H9 (cell line): ENCODE measurements at regions not wholly inside any gene's neighbourhood (a gene's known extent, or its start where the extent isn't known, plus 50 kb on each side); places are given as distances from the start of the nearest gene placed in this dataset.

Experiments used
- DNase-seq: peaks from one replicate; pipeline ENCODE4 v3.0.0-alpha.2; 2017
- H2AFZ ChIP-seq: one replicate; pipeline ENCODE4 v1.6.1; 2013; ENCODE audit warnings: mild to moderate bottlenecking, low read length, control low read depth, moderate library complexity
- H2AK5ac ChIP-seq: 2 replicates; pipeline ENCODE4 v1.6.1; 2013; ENCODE audit warnings: low read length, control low read depth, mixed read lengths; ENCODE audit not compliant: insufficient read length
- H2BK120ac ChIP-seq: one replicate; pipeline ENCODE4 v1.6.1; 2013; ENCODE audit warnings: low read depth, mild to moderate bottlenecking, low read length, control low read depth, inconsistent platforms; ENCODE audit not compliant: poor library complexity, severe bottlenecking
- H2BK12ac ChIP-seq: 2 replicates; pipeline ENCODE4 v1.6.1; 2013; ENCODE audit warnings: low read length, control low read depth, mixed read lengths, low read depth; ENCODE audit not compliant: insufficient read length
- H2BK15ac ChIP-seq: 2 replicates; pipeline ENCODE4 v1.6.1; 2013; ENCODE audit warnings: low read depth, low read length, control low read depth
- H2BK20ac ChIP-seq: one replicate; pipeline ENCODE4 v1.6.1; 2013; ENCODE audit warnings: low read depth, mild to moderate bottlenecking, low read length, control low read depth, inconsistent platforms; ENCODE audit not compliant: poor library complexity, severe bottlenecking
- H2BK5ac ChIP-seq: 2 replicates; pipeline ENCODE4 v1.6.1; 2013; ENCODE audit warnings: low read length, control low read depth, mixed read lengths; ENCODE audit not compliant: insufficient read length
- H3K14ac ChIP-seq: 2 replicates; pipeline ENCODE4 v1.6.1; 2013; ENCODE audit warnings: low read length, control low read depth; ENCODE audit not compliant: insufficient read depth
- H3K18ac ChIP-seq: 2 replicates; pipeline ENCODE4 v1.6.1; 2013; ENCODE audit warnings: low read depth, mild to moderate bottlenecking, mixed read lengths, low read length, control low read depth; ENCODE audit not compliant: insufficient read length
- H3K23ac ChIP-seq: 2 replicates; pipeline ENCODE4 v1.6.1; 2013; ENCODE audit warnings: low read length, control low read depth, mixed read lengths, low read depth; ENCODE audit not compliant: insufficient read length
- H3K23me2 ChIP-seq: 2 replicates; pipeline ENCODE4 v1.6.1; 2013; ENCODE audit warnings: low read depth, mild to moderate bottlenecking, mixed read lengths, low read length, control low read depth; ENCODE audit not compliant: insufficient read length, poor library complexity, severe bottlenecking
- H3K27ac ChIP-seq: 2 replicates; pipeline ENCODE4 v1.5.1; 2013; ENCODE audit warnings: low read length, control low read depth, mixed read lengths, low read depth; ENCODE audit not compliant: insufficient read length
- H3K27me3 ChIP-seq: 2 replicates; pipeline ENCODE4 v1.6.1; 2013; ENCODE audit warnings: low read length, control low read depth, inconsistent platforms; ENCODE audit not compliant: insufficient read depth
- H3K4ac ChIP-seq: 2 replicates; pipeline ENCODE4 v1.6.1; 2013; ENCODE audit warnings: low read depth, mild to moderate bottlenecking, control low read depth, inconsistent platforms, low read length, moderate library complexity
- H3K4me1 ChIP-seq: 2 replicates; pipeline ENCODE4 v1.6.1; 2013; ENCODE audit warnings: low read length, control low read depth, inconsistent platforms; ENCODE audit not compliant: insufficient read depth
- H3K4me2 ChIP-seq: 2 replicates; pipeline ENCODE4 v1.6.1; 2013; ENCODE audit warnings: low read length, control low read depth, mixed read lengths; ENCODE audit not compliant: insufficient read length, insufficient read depth
- H3K56ac ChIP-seq: 2 replicates; pipeline ENCODE4 v1.6.1; 2013; ENCODE audit warnings: low read depth, mild to moderate bottlenecking, mixed read lengths, low read length, control low read depth; ENCODE audit not compliant: insufficient read length
- H3K79me1 ChIP-seq: 2 replicates; pipeline ENCODE4 v1.6.1; 2013; ENCODE audit warnings: low read depth, mild to moderate bottlenecking, moderate library complexity, low read length, control low read depth, inconsistent platforms; ENCODE audit not compliant: insufficient read depth, poor library complexity, severe bottlenecking
- H3K79me2 ChIP-seq: 2 replicates; pipeline ENCODE4 v1.6.1; 2013; ENCODE audit warnings: low read length, control low read depth, inconsistent platforms; ENCODE audit not compliant: insufficient read depth
- H3K9ac ChIP-seq: 2 replicates; pipeline ENCODE4 v1.6.1; 2013; ENCODE audit warnings: low read length, control low read depth, mixed read lengths; ENCODE audit not compliant: insufficient read length; ENCODE audit errors: extremely low read depth
- H3K9me3 ChIP-seq: one replicate; pipeline ENCODE4 v1.6.1; 2013; ENCODE audit warnings: low read depth, low read length, inconsistent platforms; ENCODE audit not compliant: control insufficient read depth
- H3T11ph ChIP-seq: one replicate; pipeline ENCODE4 v1.6.1; 2013; ENCODE audit warnings: mild to moderate bottlenecking, low read length, control low read depth, inconsistent platforms
- H4K20me1 ChIP-seq: one replicate; pipeline ENCODE4 v1.6.1; 2013; ENCODE audit not compliant: control insufficient read depth, insufficient read length, insufficient read depth
- H4K5ac ChIP-seq: 2 replicates; pipeline ENCODE4 v1.6.1; 2013; ENCODE audit warnings: low read depth, mild to moderate bottlenecking, mixed read lengths, low read length, control low read depth; ENCODE audit not compliant: insufficient read length
- H4K8ac ChIP-seq: replicated peaks from 2 replicates; pipeline ENCODE4 v1.6.1; 2013; ENCODE audit warnings: low read length, control low read depth, mixed read lengths, low read depth; ENCODE audit not compliant: insufficient read length
- H4K91ac ChIP-seq: 2 replicates; pipeline ENCODE4 v1.6.1; 2013; ENCODE audit warnings: low read depth, mild to moderate bottlenecking, moderate library complexity, mixed read lengths, low read length, control low read depth; ENCODE audit not compliant: insufficient read length
- H3K27ac Mint-ChIP-seq, 3 experiments: 2 replicates in 2 of 3; 3 replicates in 1 of 3; pipeline ENCODE4 v1.8.0; 2020 to 2021; ENCODE audit warnings: mixed read lengths in 3 of 3, mild to moderate bottlenecking in 1 of 3, moderate library complexity in 1 of 3
- H3K27me3 Mint-ChIP-seq: 2 replicates; pipeline ENCODE4 v1.8.0; 2021; ENCODE audit warnings: low read depth, mild to moderate bottlenecking, moderate library complexity, mixed read lengths
- H3K36me3 Mint-ChIP-seq, 3 experiments: 2 replicates in 2 of 3; 3 replicates in 1 of 3; pipeline ENCODE4 v1.8.0; 2020 to 2021; ENCODE audit warnings: low read depth in 3 of 3, mixed read lengths in 3 of 3; ENCODE audit not compliant: insufficient read depth in 1 of 3
- H3K4me1 Mint-ChIP-seq, 2 experiments: 2 replicates each; pipeline ENCODE4 v1.8.0; 2020; ENCODE audit warnings: mixed read lengths in 2 of 2
- H3K4me3 Mint-ChIP-seq, 2 experiments: 2 replicates in 1 of 2; 3 replicates in 1 of 2; pipeline ENCODE4 v1.8.0; 2020 to 2021; ENCODE audit warnings: mild to moderate bottlenecking in 2 of 2, mixed read lengths in 2 of 2, moderate library complexity in 1 of 2
- H3K9me3 Mint-ChIP-seq, 2 experiments: 2 replicates in 1 of 2; 3 replicates in 1 of 2; pipeline ENCODE4 v1.8.0; 2020; ENCODE audit warnings: mild to moderate bottlenecking in 2 of 2, mixed read lengths in 2 of 2, moderate library complexity in 1 of 2
- WGBS: extraction: QIAGEN DNeasy Blood & Tissue Kit; methylation state at CpG from one replicate; pipeline ENCODE4 v1.1.7; 2013; ENCODE audit warnings: missing lambda C conversion rate, low lambda C conversion rate, mixed read lengths; ENCODE audit not compliant: insufficient read length; ENCODE audit errors: extremely low coverage; 5-methylcytosine and 5-hydroxymethylcytosine counted together
- TF ChIP-seq, protein P1 (sequence below): fragments of 200-600 bp; sonication (generic); conservative IDR thresholded peaks from 3 replicates; pipeline ENCODE4 v1.8.0; 2021; ENCODE audit warnings: antibody characterized with exemption, mild to moderate bottlenecking

DNA sequence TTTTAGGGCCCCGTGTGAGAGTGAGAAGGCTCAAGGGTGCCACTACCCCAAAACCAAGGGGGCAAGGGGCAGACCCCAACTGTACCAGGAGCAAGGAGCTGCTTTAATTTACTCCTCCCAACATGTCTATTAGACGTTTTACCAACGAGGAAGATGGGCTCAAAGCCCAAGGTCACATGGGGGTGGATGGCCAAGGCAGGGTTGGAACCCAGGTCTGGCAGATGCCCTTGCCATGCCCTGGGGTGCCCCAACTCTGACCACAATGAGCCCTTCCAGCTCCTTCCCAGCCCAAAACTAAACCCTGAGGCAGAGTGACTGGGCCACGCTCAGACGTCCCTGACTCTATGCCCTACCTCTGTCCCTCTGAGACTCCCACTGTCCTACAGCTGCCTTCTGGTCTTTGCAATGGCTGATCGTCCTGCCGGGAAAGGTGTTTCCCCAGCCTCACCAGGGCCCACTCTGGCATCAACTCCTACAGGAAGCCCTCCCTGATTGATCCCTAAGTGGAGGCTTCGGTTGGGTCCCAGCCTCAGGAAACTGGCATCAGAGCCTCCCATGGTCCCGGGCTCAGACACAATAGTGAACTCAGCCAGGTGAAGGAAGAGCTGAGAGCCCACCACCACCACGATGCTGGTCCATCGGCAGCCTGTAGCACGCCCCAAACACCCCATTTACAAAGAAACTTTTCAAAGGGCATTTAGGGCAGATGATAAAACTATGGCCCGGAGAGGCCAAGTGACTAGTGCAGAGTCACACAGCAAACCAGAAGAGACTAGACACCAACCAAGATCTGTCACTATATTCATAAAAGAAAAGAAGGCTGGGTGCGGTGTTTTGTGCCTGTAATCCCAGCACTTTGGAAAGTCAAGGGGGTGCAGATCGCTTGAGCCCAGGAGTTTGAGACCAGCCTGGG is 60.2 kb upstream of the MYL10 start:
- Mint-ChIP-seq H3K27me3 (peaks cover 7% of the 10 kb centered on the region), H3K36me3 (no peaks in the 10 kb centered on the region), H3K9me3 (no peaks in the 10 kb centered on the region), H3K27ac (peak overlapping the region in 1 of 3 experiments; percentile 52; a peak in 1 of 7 replicates), H3K4me1 (peaks cover 4 to 8% of the 10 kb centered on the region in 2 experiments), H3K4me3 (no peak overlapping the region; a peak in 2 of 5 replicates)
- Histone ChIP-seq H3K4ac (no peak overlapping the region), H3K9ac (no peak overlapping the region), H3K14ac (no peak overlapping the region), H3T11ph (no peak overlapping the region), H3K23ac (no peak overlapping the region), H2BK20ac (no peak overlapping the region), H4K20me1 (no peaks in the 10 kb centered on the region), H3K23me2 (no peaks in the 10 kb centered on the region), H2BK120ac (no peak overlapping the region), H3K56ac (no peak overlapping the region), H2AK5ac (no peak overlapping the region), H2BK15ac (no peak overlapping the region), H3K27ac (no peak overlapping the region), H3K9me3 (no peaks in the 10 kb centered on the region), H4K91ac (no peak overlapping the region), H3K4me2 (no peak overlapping the region), H3K27me3 (0 out of 2 replicates have a peak, but pooled peaks cover 3% of the 10 kb centered on the region), H4K8ac (no peak overlapping the region), H3K4me1 (no peaks in the 10 kb centered on the region), H2BK5ac (no peak overlapping the region), H3K79me2 (no peaks in the 10 kb centered on the region), H2AFZ (no peak overlapping the region), H3K18ac (no peak overlapping the region), H4K5ac (no peak overlapping the region), H3K79me1 (no peaks in the 10 kb centered on the region), H2BK12ac (no peak overlapping the region)
- TF ChIP-seq, protein P1, sequence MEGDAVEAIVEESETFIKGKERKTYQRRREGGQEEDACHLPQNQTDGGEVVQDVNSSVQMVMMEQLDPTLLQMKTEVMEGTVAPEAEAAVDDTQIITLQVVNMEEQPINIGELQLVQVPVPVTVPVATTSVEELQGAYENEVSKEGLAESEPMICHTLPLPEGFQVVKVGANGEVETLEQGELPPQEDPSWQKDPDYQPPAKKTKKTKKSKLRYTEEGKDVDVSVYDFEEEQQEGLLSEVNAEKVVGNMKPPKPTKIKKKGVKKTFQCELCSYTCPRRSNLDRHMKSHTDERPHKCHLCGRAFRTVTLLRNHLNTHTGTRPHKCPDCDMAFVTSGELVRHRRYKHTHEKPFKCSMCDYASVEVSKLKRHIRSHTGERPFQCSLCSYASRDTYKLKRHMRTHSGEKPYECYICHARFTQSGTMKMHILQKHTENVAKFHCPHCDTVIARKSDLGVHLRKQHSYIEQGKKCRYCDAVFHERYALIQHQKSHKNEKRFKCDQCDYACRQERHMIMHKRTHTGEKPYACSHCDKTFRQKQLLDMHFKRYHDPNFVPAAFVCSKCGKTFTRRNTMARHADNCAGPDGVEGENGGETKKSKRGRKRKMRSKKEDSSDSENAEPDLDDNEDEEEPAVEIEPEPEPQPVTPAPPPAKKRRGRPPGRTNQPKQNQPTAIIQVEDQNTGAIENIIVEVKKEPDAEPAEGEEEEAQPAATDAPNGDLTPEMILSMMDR: no peak
- WGBS: no CpG with 5 or more reads among the region's 15 CpGs
- DNase-seq: no peak
